Endothelial cell of umbilical vein (primary cell): ENCODE measurements at regions not wholly inside any gene's neighbourhood (a gene's known extent, or its start where the extent isn't known, plus 50 kb on each side); places are given as distances from the start of the nearest gene placed in this dataset.

ENCODE experiments used
- BruUV-seq: library from RNA; stranded (reverse); fragments of 400-500 nt; replicated peaks from 2 replicates; lab custom pipeline; 2021; lab: Mats Ljungman, UMichigan
- CTCF ChIA-PET: fragments of 300-600, 350-600 bp; sonication (Branson Sonifier 250); formaldehyde crosslinking; loops from one replicate; lab custom pipeline; 2021; ENCODE audit warnings: antibody characterized with exemption, inconsistent platforms; lab: Charles Lee
- POLR2A ChIA-PET: fragments of 300-600, 350-600 bp; sonication (Branson Sonifier 250); formaldehyde crosslinking; loops from one replicate; lab custom pipeline; 2021; ENCODE audit warnings: antibody characterized with exemption, inconsistent platforms; lab: Charles Lee
- DNase-seq: peaks from one replicate; pipeline ENCODE4 v3.0.0-alpha.2; 2011; ENCODE audit warnings: low read depth, low spot score
- FAIRE-seq: peaks from 2 replicates; lab custom pipeline; 2011; peaks lifted over from hg19 to GRCh38; lab: Jason Lieb, UNC
- H2AFZ ChIP-seq: 2 replicates; pipeline ENCODE4 v1.6.0; 2012; ENCODE audit warnings: low read depth, low read length, control low read depth, inconsistent platforms
- H3K27ac ChIP-seq: 2 replicates; pipeline ENCODE4 v1.5.1; 2011; ENCODE audit warnings: low read depth, mild to moderate bottlenecking, control low read depth, low read length, moderate library complexity; ENCODE audit not compliant: insufficient read depth
- H3K27me3 ChIP-seq, 2 experiments: 2 replicates each; pipeline versions ENCODE4 v1.6.0 to v1.6.1; 2011; ENCODE audit warnings: low read length in 2 of 2, mixed read lengths in 1 of 2; ENCODE audit not compliant: control insufficient read depth in 2 of 2, insufficient read depth in 2 of 2
- H3K36me3 ChIP-seq, 2 experiments: 2 replicates in 1 of 2; 3 replicates in 1 of 2; pipeline ENCODE4 v1.5.1; 2011; ENCODE audit warnings: low read length in 2 of 2, mild to moderate bottlenecking in 1 of 2, moderate library complexity in 1 of 2; ENCODE audit not compliant: control insufficient read depth in 2 of 2, insufficient read depth in 2 of 2; ENCODE audit errors: extremely low read depth in 1 of 2
- H3K4me1 ChIP-seq: 3 replicates; pipeline ENCODE4 v1.5.1; 2011; ENCODE audit warnings: mild to moderate bottlenecking, low read length; ENCODE audit not compliant: control insufficient read depth, insufficient read depth; ENCODE audit errors: extremely low read depth
- H3K4me2 ChIP-seq: 2 replicates; pipeline ENCODE4 v1.6.1; 2011; ENCODE audit warnings: low read length, control low read depth, mixed read lengths; ENCODE audit not compliant: insufficient read depth
- H3K4me3 ChIP-seq, 3 experiments: fragments of 200-600 bp in 1 of 3; sonication (generic), shearing (Covaris generic) in 1 of 3; replicated peaks in 1 of 3; 2 replicates each; pipeline ENCODE4 v1.5.1; 2011 to 2016; ENCODE audit warnings: control low read depth in 3 of 3, low read length in 3 of 3, mild to moderate bottlenecking in 2 of 3, inconsistent platforms in 1 of 3, low read depth in 1 of 3, moderate library complexity in 1 of 3; ENCODE audit not compliant: insufficient read depth in 1 of 3
- H3K79me2 ChIP-seq: 2 replicates; pipeline ENCODE4 v1.6.0; 2012; ENCODE audit warnings: low read length, inconsistent platforms; ENCODE audit not compliant: control insufficient read depth, insufficient read depth
- H3K9ac ChIP-seq: replicated peaks from 2 replicates; pipeline ENCODE3; 2011; ENCODE audit warnings: low read length, control low read depth; ENCODE audit not compliant: insufficient read depth; ENCODE audit errors: extremely low read depth
- H3K9me1 ChIP-seq: replicated peaks from 3 replicates; pipeline ENCODE4 v1.6.0; 2011; ENCODE audit warnings: mild to moderate bottlenecking, low read length; ENCODE audit not compliant: control insufficient read depth, insufficient read depth; ENCODE audit errors: extremely low read depth
- H3K9me3 ChIP-seq: replicated peaks from 2 replicates; pipeline ENCODE4 v1.5.1; 2012; ENCODE audit warnings: low read length, inconsistent platforms; ENCODE audit not compliant: control insufficient read depth, insufficient read depth
- H4K20me1 ChIP-seq: replicated peaks from 2 replicates; pipeline ENCODE3; 2011; ENCODE audit warnings: mild to moderate bottlenecking, low read length; ENCODE audit not compliant: control insufficient read depth, insufficient read depth; ENCODE audit errors: extremely low read depth
- EZH2 ChIP-seq: IDR thresholded peaks from 2 replicates; pipeline ENCODE4 v1.6.1; 2012; ENCODE audit warnings: borderline replicate concordance, low read depth, mild to moderate bottlenecking, moderate library complexity, low read length, inconsistent platforms; ENCODE audit not compliant: severe bottlenecking
- FOS ChIP-seq: IDR thresholded peaks from 2 replicates; pipeline ENCODE4 v1.6.1; 2011; ENCODE audit warnings: mild to moderate bottlenecking, low read length, moderate library complexity, borderline replicate concordance; ENCODE audit not compliant: insufficient read depth
- GATA2 ChIP-seq: IDR thresholded peaks from 2 replicates; pipeline ENCODE4 v1.7.0; 2011; ENCODE audit warnings: low read depth, mild to moderate bottlenecking, moderate library complexity, mixed read lengths, low read length; ENCODE audit not compliant: insufficient read length, insufficient read depth
- JUN ChIP-seq: IDR thresholded peaks from 2 replicates; pipeline ENCODE4 v1.6.1; 2011; ENCODE audit warnings: borderline replicate concordance, low read depth; ENCODE audit not compliant: insufficient read length, insufficient read depth
- MYC ChIP-seq: IDR thresholded peaks from one replicate; pipeline ENCODE4 v1.6.1; 2011; ENCODE audit warnings: mild to moderate bottlenecking, low read depth, low read length
- POLR2A ChIP-seq: IDR thresholded peaks from 2 replicates; pipeline ENCODE4 v1.6.1; 2012; ENCODE audit warnings: low read depth, mild to moderate bottlenecking, control low read depth, low read length
- POLR2AphosphoS5 ChIP-seq: IDR thresholded peaks from 2 replicates; pipeline ENCODE4 v1.6.1; 2012; ENCODE audit warnings: low read depth, mild to moderate bottlenecking, control low read depth, low read length, moderate library complexity; ENCODE audit not compliant: insufficient read depth
- dilution Hi-C: fragments of 300-500 bp; cut with MboI; formaldehyde crosslinking; loops from one replicate; pipeline ENCODE4 v1.15.0; 2019; ENCODE audit warnings: low sequenced_read_pairs; ENCODE audit not compliant: extremely low pct_ligation_motif_present
- intact Hi-C: fragments of 100-400 bp; cut with micrococcal nuclease; formaldehyde crosslinking; loops from one replicate; pipeline ENCODE4 v1.10.0; 2022
- TF ChIP-seq, protein P1 (sequence below): IDR thresholded peaks from 2 replicates; pipeline ENCODE4 v1.6.1; 2011; ENCODE audit not compliant: insufficient read depth, insufficient read length
- TF ChIP-seq, protein P2 (sequence below), 2 donors: IDR thresholded peaks; 1 replicate in 1 of 2; 2 replicates in 1 of 2; pipeline ENCODE4 v1.5.1; 2011; ENCODE audit warnings: low read length in 2 of 2, mild to moderate bottlenecking in 2 of 2, moderate library complexity in 2 of 2, control low read depth in 1 of 2, inconsistent platforms in 1 of 2, low read depth in 1 of 2; ENCODE audit not compliant: insufficient read depth in 1 of 2; ENCODE audit errors: extremely low read depth in 1 of 2

DNA sequence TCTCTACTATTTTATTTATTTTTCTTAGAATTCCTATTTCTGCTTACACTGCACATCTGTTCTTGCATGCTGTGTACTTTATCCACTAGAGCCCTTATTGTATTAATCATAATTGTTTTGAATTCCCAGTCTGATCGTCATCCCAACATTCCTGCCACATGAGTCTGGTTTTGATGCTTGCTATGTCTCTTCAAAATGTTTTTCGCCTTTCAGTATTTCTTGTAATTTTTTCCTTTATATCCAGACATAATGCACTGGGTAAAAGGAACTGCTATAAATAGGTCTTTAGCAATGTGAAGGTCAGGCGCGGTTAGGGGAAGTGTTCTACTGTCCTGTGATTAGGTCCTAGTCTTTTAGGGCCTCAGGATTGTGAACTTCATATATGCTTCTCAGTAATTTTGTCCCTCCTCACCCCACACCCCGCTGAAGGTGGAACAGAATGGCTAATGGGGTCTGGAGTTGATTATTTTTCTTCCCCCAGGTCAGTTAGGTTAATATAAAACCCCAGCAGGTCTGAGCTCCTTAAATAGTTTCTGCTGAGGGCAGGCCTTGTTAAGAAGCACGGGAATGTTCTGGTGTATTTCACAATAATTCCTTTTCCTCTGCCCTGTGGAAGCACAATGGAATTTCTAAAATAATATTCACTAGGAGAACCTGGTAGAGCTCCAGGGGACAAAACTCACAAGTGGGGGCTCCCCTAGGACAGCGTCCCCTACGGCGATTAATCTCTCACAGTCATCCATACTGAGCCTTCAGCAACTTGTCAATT is 146.6 kb upstream of the TUT7 start:
- FAIRE-seq (no peak), DNase-seq (no peak)
- intact Hi-C loops (no loop called here), dilution Hi-C loops (no loop called here)
- Histone ChIP-seq H3K79me2 (no peaks in the 10 kb centered on the region), H2AFZ (no peak overlapping the region), H3K4me2 (no peak overlapping the region), H4K20me1 (no peaks in the 10 kb centered on the region), H3K27ac (no peak overlapping the region), H3K27me3 (no peaks in the 10 kb centered on the region), H3K4me3 (no peak overlapping the region), H3K4me1 (no peaks in the 10 kb centered on the region), H3K9ac (no peak overlapping the region), H3K9me3 (no peaks in the 10 kb centered on the region), H3K9me1 (no peaks in the 10 kb centered on the region), H3K36me3 (no peaks in the 10 kb centered on the region)
- POLR2A ChIA-PET, result no interaction called here
- no TSS peak for BruUV-seq
- TF ChIP-seq GATA2 (no peak), FOS (no peak), POLR2A (no peak), POLR2AphosphoS5 (no peak), JUN (no peak), EZH2 (no peak), MYC (no peak)
- TF ChIP-seq, protein P1, sequence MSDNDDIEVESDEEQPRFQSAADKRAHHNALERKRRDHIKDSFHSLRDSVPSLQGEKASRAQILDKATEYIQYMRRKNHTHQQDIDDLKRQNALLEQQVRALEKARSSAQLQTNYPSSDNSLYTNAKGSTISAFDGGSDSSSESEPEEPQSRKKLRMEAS, result no peak
- TF ChIP-seq, protein P2, sequence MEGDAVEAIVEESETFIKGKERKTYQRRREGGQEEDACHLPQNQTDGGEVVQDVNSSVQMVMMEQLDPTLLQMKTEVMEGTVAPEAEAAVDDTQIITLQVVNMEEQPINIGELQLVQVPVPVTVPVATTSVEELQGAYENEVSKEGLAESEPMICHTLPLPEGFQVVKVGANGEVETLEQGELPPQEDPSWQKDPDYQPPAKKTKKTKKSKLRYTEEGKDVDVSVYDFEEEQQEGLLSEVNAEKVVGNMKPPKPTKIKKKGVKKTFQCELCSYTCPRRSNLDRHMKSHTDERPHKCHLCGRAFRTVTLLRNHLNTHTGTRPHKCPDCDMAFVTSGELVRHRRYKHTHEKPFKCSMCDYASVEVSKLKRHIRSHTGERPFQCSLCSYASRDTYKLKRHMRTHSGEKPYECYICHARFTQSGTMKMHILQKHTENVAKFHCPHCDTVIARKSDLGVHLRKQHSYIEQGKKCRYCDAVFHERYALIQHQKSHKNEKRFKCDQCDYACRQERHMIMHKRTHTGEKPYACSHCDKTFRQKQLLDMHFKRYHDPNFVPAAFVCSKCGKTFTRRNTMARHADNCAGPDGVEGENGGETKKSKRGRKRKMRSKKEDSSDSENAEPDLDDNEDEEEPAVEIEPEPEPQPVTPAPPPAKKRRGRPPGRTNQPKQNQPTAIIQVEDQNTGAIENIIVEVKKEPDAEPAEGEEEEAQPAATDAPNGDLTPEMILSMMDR (IDR thresholded peaks at IDR 0.05; ENCODE audit: extremely low read depth in 1 of 2, insufficient read depth in 1 of 2, low read depth in 1 of 2, low read length in 2 of 2), result no peak
- CTCF ChIA-PET, result no interaction called here
